NT2/D1 (cell line): ENCODE measurements at regions not wholly inside any gene's neighbourhood (a gene's known extent, or its start where the extent isn't known, plus 50 kb on each side); places are given as distances from the start of the nearest gene placed in this dataset.

Experiments used
- YY1 ChIP-seq: IDR thresholded peaks from 2 replicates; pipeline ENCODE4 v1.6.1; 2011; ENCODE audit not compliant: insufficient read length, insufficient read depth
- ZNF274 ChIP-seq: IDR thresholded peaks from 2 replicates; pipeline ENCODE4 v1.6.1; 2011; ENCODE audit warnings: mild to moderate bottlenecking, low read depth, low read length

DNA sequence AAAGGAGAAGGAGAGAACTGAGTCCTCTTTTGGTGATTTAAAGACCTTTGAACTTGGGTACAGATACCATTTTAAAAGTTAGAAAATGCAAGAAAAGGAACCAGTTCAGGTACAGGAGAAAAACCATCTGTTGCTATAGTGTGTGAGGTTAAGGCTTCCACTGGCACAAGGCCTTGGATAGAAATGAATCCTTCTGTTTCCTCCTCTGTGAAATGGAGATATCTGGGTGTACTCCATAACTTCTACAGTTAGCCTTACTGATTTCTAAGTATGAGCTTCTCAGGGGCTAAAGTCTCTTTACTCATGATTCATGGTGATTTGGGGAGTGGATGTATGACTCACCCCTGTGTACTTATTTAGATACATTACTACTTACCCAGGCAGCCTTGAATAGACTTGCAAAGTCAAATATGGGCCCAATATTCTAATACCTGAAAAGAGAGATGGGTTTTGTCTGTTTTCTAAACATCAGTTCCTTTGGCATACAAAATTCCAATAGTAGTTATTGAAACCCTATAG is 117.2 kb upstream of the ADO start:
- TF ChIP-seq YY1 (no peak), ZNF274 (no peak)
